Liver (tissue), 8 donors: ENCODE measurements at regions not wholly inside any gene's neighbourhood (a gene's known extent, or its start where the extent isn't known, plus 50 kb on each side); places are given as distances from the start of the nearest gene placed in this dataset.

Experiments used
- DNase-seq: peaks from one replicate; pipeline ENCODE4 v3.0.0-alpha.2; 2017; ENCODE audit warnings: low spot score
- H3K27ac ChIP-seq, 2 donors: one replicate each; pipeline ENCODE4 v1.7.0; 2013; ENCODE audit warnings: inconsistent platforms in 2 of 2, low read length in 2 of 2, control low read depth in 1 of 2, low read depth in 1 of 2, mild to moderate bottlenecking in 1 of 2
- H3K27me3 ChIP-seq, 4 donors: one replicate each; pipeline versions ENCODE4 v1.6.1 to v1.7.0; 2013; ENCODE audit warnings: low read length in 3 of 4, inconsistent platforms in 1 of 4, mild to moderate bottlenecking in 1 of 4, moderate library complexity in 1 of 4; ENCODE audit not compliant: control insufficient read depth in 4 of 4, insufficient read depth in 4 of 4
- H3K36me3 ChIP-seq, 4 donors: one replicate each; pipeline versions ENCODE4 v1.6.1 to v1.7.0; 2013; ENCODE audit warnings: low read length in 3 of 4, mild to moderate bottlenecking in 3 of 4, low read depth in 1 of 4, moderate library complexity in 1 of 4; ENCODE audit not compliant: control insufficient read depth in 4 of 4, insufficient read depth in 3 of 4
- H3K4me1 ChIP-seq, 4 donors: one replicate each; pipeline versions ENCODE4 v1.6.1 to v1.7.0; 2013; ENCODE audit warnings: low read length in 3 of 4, mild to moderate bottlenecking in 3 of 4, moderate library complexity in 1 of 4; ENCODE audit not compliant: control insufficient read depth in 4 of 4, insufficient read depth in 4 of 4
- H3K4me3 ChIP-seq, 3 donors: one replicate each; pipeline versions ENCODE4 v1.6.1 to v1.7.0; 2013; ENCODE audit warnings: low read length in 3 of 3, control low read depth in 1 of 3, low read depth in 1 of 3, mild to moderate bottlenecking in 1 of 3
- H3K9ac ChIP-seq, 2 donors: one replicate each; pipeline ENCODE4 v1.7.0; 2013; ENCODE audit warnings: low read length in 2 of 2, mild to moderate bottlenecking in 2 of 2, moderate library complexity in 2 of 2, control low read depth in 1 of 2, low read depth in 1 of 2
- H3K9me3 ChIP-seq, 4 donors: one replicate each; pipeline versions ENCODE4 v1.6.1 to v1.7.0; 2013; ENCODE audit warnings: low read length in 3 of 4; ENCODE audit not compliant: control insufficient read depth in 4 of 4
- EGR1 ChIP-seq, 2 donors: IDR thresholded peaks; 2 replicates each; pipeline ENCODE4 v1.6.1; 2016 to 2018; ENCODE audit warnings: antibody characterized with exemption in 2 of 2, low read depth in 2 of 2
- FOXA1 ChIP-seq: IDR thresholded peaks from 2 replicates; pipeline ENCODE4 v1.6.1; 2016; ENCODE audit warnings: antibody characterized with exemption
- FOXA2 ChIP-seq: IDR thresholded peaks from 2 replicates; pipeline ENCODE4 v1.6.1; 2016; ENCODE audit warnings: antibody characterized with exemption
- GABPA ChIP-seq, 2 donors: IDR thresholded peaks in 1 of 2; conservative IDR thresholded peaks in 1 of 2; 2 replicates each; pipeline ENCODE4 v1.6.1; 2016; ENCODE audit warnings: antibody characterized with exemption in 2 of 2, mild to moderate bottlenecking in 1 of 2, moderate library complexity in 1 of 2
- HNF4A ChIP-seq, 2 donors: conservative IDR thresholded peaks; 2 replicates each; pipeline ENCODE4 v1.6.1; 2016; ENCODE audit warnings: antibody characterized with exemption in 2 of 2, mild to moderate bottlenecking in 2 of 2
- HNF4G ChIP-seq: IDR thresholded peaks from 2 replicates; pipeline ENCODE4 v1.6.1; 2016; ENCODE audit warnings: antibody characterized with exemption
- JUND ChIP-seq, 2 donors: IDR thresholded peaks; 2 replicates each; pipeline ENCODE4 v1.6.1; 2016; ENCODE audit warnings: antibody characterized with exemption in 2 of 2
- NR2F2 ChIP-seq: IDR thresholded peaks from 2 replicates; pipeline ENCODE4 v1.6.1; 2016; ENCODE audit warnings: antibody characterized with exemption
- RAD21 ChIP-seq, 2 donors: IDR thresholded peaks; 2 replicates each; pipeline ENCODE4 v1.6.1; 2016; ENCODE audit warnings: antibody characterized with exemption in 2 of 2, mild to moderate bottlenecking in 2 of 2
- SP1 ChIP-seq: IDR thresholded peaks from 2 replicates; pipeline ENCODE4 v1.6.1; 2018; ENCODE audit warnings: antibody characterized with exemption, mild to moderate bottlenecking
- TAF1 ChIP-seq: conservative IDR thresholded peaks from 2 replicates; pipeline ENCODE4 v1.6.1; 2016; ENCODE audit warnings: antibody characterized with exemption, mild to moderate bottlenecking
- YY1 ChIP-seq: IDR thresholded peaks from 2 replicates; pipeline ENCODE4 v1.6.1; 2016; ENCODE audit warnings: antibody characterized with exemption, mild to moderate bottlenecking
- WGBS: extraction: QIAGEN DNeasy Blood & Tissue Kit; methylation state at CpG from one replicate; pipeline ENCODE4 v1.1.7; 2013; 5-methylcytosine and 5-hydroxymethylcytosine counted together
- TF ChIP-seq, protein P1 (sequence below): IDR thresholded peaks from 2 replicates; pipeline ENCODE4 v1.6.1; 2016; ENCODE audit warnings: antibody characterized with exemption
- TF ChIP-seq, protein P2 (sequence below): fragments of 150-350 bp; IDR thresholded peaks from 2 replicates; pipeline ENCODE4 v1.5.1; 2017; ENCODE audit warnings: improper control_type of control experiment, low read depth, low read length; ENCODE audit not compliant: missing input control
- TF ChIP-seq, protein P3 (sequence below): IDR thresholded peaks from 2 replicates; pipeline ENCODE4 v1.6.1; 2016; ENCODE audit warnings: antibody characterized with exemption, mild to moderate bottlenecking
- TF ChIP-seq, protein P4 (sequence below): IDR thresholded peaks from 2 replicates; pipeline ENCODE4 v1.6.1; 2016; ENCODE audit warnings: antibody characterized with exemption
- TF ChIP-seq, protein P5 (sequence below): IDR thresholded peaks from 2 replicates; pipeline ENCODE4 v1.6.1; 2016; ENCODE audit warnings: antibody characterized with exemption
- donor health status: healthy.
- donor health status: healthy.
- donor health status: healthy.
- donor health status: healthy.
- donor health status: healthy.

DNA sequence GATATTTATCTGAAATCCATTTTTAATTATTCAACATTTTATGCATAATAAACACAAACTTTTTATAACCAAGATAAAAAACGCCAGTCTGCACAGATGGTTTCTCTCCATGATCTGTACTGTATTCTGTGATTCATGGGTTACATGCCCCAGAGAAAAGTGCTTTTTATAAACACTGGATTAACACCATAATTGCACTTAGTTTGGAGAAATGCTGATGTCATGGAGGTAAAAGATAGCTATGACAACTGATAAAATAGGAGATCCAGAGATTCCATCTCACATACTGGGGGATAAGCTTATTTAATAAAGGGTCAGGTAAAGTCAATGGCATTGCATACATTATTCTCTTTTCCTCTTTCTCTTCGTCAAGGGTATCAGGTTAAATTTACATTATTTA, 1460.4 kb upstream of the ALCAM start:
- no peaks in the 10 kb centered on the region for H3K9me3 ChIP-seq
- no peak overlapping the region for H3K27ac ChIP-seq
- H3K4me3 ChIP-seq: no peak overlapping the region
- no peak overlapping the region for H3K9ac ChIP-seq
- no peak for DNase-seq
- no peaks in the 10 kb centered on the region for H3K4me1 ChIP-seq
- TF ChIP-seq HNF4G: no peak
- TF ChIP-seq, protein P1, sequence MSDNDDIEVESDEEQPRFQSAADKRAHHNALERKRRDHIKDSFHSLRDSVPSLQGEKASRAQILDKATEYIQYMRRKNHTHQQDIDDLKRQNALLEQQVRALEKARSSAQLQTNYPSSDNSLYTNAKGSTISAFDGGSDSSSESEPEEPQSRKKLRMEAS: no peak
- TF ChIP-seq, protein P2, sequence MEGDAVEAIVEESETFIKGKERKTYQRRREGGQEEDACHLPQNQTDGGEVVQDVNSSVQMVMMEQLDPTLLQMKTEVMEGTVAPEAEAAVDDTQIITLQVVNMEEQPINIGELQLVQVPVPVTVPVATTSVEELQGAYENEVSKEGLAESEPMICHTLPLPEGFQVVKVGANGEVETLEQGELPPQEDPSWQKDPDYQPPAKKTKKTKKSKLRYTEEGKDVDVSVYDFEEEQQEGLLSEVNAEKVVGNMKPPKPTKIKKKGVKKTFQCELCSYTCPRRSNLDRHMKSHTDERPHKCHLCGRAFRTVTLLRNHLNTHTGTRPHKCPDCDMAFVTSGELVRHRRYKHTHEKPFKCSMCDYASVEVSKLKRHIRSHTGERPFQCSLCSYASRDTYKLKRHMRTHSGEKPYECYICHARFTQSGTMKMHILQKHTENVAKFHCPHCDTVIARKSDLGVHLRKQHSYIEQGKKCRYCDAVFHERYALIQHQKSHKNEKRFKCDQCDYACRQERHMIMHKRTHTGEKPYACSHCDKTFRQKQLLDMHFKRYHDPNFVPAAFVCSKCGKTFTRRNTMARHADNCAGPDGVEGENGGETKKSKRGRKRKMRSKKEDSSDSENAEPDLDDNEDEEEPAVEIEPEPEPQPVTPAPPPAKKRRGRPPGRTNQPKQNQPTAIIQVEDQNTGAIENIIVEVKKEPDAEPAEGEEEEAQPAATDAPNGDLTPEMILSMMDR: no peak
- TF ChIP-seq SP1: no peak
- 75% methylated on average over 2 of the region's 2 CpGs for WGBS
- no peaks in the 10 kb centered on the region for H3K36me3 ChIP-seq
- H3K27me3 ChIP-seq: peaks cover 0 to 2% (median 0%) of the 10 kb centered on the region in 4 donors

DNA sequence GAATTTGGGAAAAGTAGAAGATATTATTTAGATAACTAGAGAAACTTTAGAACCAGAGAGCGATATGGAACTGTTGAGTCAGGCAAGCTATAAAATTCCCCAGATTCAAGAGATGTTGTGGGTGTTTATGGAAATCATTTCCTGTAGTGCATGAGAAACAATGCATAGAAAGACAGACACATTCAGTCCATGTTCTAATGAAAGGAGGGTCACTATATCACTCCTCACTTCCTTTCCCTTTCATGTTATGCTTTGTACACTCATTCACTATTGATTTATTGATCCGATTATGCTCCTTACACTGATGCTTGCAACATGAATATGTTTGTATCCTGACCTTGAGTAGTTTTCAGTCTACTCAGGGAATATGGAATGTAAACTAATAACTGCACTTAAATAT, 1459.9 kb upstream of the ALCAM start:
- H3K36me3 ChIP-seq: no peaks in the 10 kb centered on the region
- TF ChIP-seq, protein P3, sequence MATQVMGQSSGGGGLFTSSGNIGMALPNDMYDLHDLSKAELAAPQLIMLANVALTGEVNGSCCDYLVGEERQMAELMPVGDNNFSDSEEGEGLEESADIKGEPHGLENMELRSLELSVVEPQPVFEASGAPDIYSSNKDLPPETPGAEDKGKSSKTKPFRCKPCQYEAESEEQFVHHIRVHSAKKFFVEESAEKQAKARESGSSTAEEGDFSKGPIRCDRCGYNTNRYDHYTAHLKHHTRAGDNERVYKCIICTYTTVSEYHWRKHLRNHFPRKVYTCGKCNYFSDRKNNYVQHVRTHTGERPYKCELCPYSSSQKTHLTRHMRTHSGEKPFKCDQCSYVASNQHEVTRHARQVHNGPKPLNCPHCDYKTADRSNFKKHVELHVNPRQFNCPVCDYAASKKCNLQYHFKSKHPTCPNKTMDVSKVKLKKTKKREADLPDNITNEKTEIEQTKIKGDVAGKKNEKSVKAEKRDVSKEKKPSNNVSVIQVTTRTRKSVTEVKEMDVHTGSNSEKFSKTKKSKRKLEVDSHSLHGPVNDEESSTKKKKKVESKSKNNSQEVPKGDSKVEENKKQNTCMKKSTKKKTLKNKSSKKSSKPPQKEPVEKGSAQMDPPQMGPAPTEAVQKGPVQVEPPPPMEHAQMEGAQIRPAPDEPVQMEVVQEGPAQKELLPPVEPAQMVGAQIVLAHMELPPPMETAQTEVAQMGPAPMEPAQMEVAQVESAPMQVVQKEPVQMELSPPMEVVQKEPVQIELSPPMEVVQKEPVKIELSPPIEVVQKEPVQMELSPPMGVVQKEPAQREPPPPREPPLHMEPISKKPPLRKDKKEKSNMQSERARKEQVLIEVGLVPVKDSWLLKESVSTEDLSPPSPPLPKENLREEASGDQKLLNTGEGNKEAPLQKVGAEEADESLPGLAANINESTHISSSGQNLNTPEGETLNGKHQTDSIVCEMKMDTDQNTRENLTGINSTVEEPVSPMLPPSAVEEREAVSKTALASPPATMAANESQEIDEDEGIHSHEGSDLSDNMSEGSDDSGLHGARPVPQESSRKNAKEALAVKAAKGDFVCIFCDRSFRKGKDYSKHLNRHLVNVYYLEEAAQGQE: no peak
- TF ChIP-seq RAD21 (IDR thresholded peaks at IDR 0.05): no peak
- TF ChIP-seq JUND (IDR thresholded peaks at IDR 0.05): no peak
- TF ChIP-seq EGR1 (IDR thresholded peaks at IDR 0.05; ENCODE audit: low read depth in 2 of 2): no peak
- no peak for TF ChIP-seq NR2F2
- TF ChIP-seq GABPA (IDR thresholded peaks at IDR 0.05 in 1 of 2, conservative IDR thresholded peaks at IDR 0.05 in 1 of 2): no peak
- TF ChIP-seq HNF4A (conservative IDR thresholded peaks at IDR 0.05): no peak
- TF ChIP-seq HNF4G: no peak
- no peak for TF ChIP-seq FOXA2
- no peak for TF ChIP-seq FOXA1
- TF ChIP-seq, protein P2: no peak
- no peak for TF ChIP-seq TAF1
- no peak for TF ChIP-seq SP1
- TF ChIP-seq, protein P4, sequence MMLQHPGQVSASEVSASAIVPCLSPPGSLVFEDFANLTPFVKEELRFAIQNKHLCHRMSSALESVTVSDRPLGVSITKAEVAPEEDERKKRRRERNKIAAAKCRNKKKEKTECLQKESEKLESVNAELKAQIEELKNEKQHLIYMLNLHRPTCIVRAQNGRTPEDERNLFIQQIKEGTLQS: no peak
- TF ChIP-seq, protein P5, sequence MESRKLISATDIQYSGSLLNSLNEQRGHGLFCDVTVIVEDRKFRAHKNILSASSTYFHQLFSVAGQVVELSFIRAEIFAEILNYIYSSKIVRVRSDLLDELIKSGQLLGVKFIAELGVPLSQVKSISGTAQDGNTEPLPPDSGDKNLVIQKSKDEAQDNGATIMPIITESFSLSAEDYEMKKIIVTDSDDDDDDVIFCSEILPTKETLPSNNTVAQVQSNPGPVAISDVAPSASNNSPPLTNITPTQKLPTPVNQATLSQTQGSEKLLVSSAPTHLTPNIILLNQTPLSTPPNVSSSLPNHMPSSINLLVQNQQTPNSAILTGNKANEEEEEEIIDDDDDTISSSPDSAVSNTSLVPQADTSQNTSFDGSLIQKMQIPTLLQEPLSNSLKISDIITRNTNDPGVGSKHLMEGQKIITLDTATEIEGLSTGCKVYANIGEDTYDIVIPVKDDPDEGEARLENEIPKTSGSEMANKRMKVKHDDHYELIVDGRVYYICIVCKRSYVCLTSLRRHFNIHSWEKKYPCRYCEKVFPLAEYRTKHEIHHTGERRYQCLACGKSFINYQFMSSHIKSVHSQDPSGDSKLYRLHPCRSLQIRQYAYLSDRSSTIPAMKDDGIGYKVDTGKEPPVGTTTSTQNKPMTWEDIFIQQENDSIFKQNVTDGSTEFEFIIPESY: no peak
- TF ChIP-seq YY1: no peak
- H3K4me3 ChIP-seq: no peak overlapping the region
- H3K27me3 ChIP-seq: peaks cover 0 to 2% (median 0%) of the 10 kb centered on the region in 4 donors
- H3K27ac ChIP-seq: no peak overlapping the region
- 76% methylated on average over 2 of the region's 2 CpGs for WGBS
- no peaks in the 10 kb centered on the region for H3K4me1 ChIP-seq
- DNase-seq: no peak
- H3K9me3 ChIP-seq: no peaks in the 10 kb centered on the region
- H3K9ac ChIP-seq: no peak overlapping the region
